IMR-90 (cell line): ENCODE measurements at regions not wholly inside any gene's neighbourhood (a gene's known extent, or its start where the extent isn't known, plus 50 kb on each side); places are given as distances from the start of the nearest gene placed in this dataset.
"Not testable (repeated sequence)": the region's sequence is repeated elsewhere in the genome, so short reads cannot be mapped to it uniquely, and the experiment has no call there.

ENCODE experiments used
- ATAC-seq: fragments of 200-7000 bp; cut with Tn5 transposase; 2 replicates; pipeline ENCODE4 v1.9.1; 2020; ENCODE audit warnings: low read depth, mild to moderate bottlenecking, moderate library complexity
- BruUV-seq: library from RNA; stranded (reverse); fragments of 400-500 nt; replicated peaks from 2 replicates; lab custom pipeline; 2021; lab: Mats Ljungman, UMichigan
- CTCF ChIA-PET: fragments of 300-600 bp; formaldehyde crosslinking; extraction: SDS; loops from one replicate; lab custom pipeline; 2021; ENCODE audit warnings: antibody characterized with exemption; lab: Yijun Ruan, JAX
- POLR2A ChIA-PET: fragments of 300-600 bp; sonication (Branson Sonifier 250); formaldehyde crosslinking; loops from one replicate; lab custom pipeline; 2022; ENCODE audit warnings: antibody characterized with exemption; ENCODE audit not compliant: unreplicated experiment; lab: Charles Lee
- DNase-seq: peaks from one replicate; pipeline ENCODE4 v3.0.0; 2013
- H2AFZ ChIP-seq: replicated peaks from 2 replicates; pipeline ENCODE3; 2013; ENCODE audit warnings: low read length, mild to moderate bottlenecking; ENCODE audit not compliant: poor library complexity
- H2AK5ac ChIP-seq: 2 replicates; pipeline ENCODE4 v1.6.1; 2013; ENCODE audit warnings: low read depth, low read length, inconsistent platforms
- H2AK9ac ChIP-seq: replicated peaks from 2 replicates; pipeline ENCODE3; 2013; ENCODE audit warnings: mild to moderate bottlenecking, low read depth, low read length, moderate library complexity; ENCODE audit not compliant: poor library complexity
- H2BK120ac ChIP-seq: 2 replicates; pipeline ENCODE4 v1.6.1; 2013; ENCODE audit warnings: low read depth, low read length, inconsistent platforms
- H2BK15ac ChIP-seq: 3 replicates; pipeline ENCODE4 v1.6.1; 2013; ENCODE audit warnings: low read depth, low read length, inconsistent platforms
- H2BK20ac ChIP-seq: 2 replicates; pipeline ENCODE4 v1.6.1; 2013; ENCODE audit warnings: low read depth, mild to moderate bottlenecking, inconsistent platforms, low read length, moderate library complexity
- H2BK5ac ChIP-seq: 2 replicates; pipeline ENCODE4 v1.6.1; 2013; ENCODE audit warnings: mild to moderate bottlenecking, low read depth, low read length, inconsistent platforms; ENCODE audit not compliant: poor library complexity, severe bottlenecking
- H3K14ac ChIP-seq: replicated peaks from 2 replicates; pipeline ENCODE4 v1.6.1; 2013; ENCODE audit warnings: low read depth, low read length, inconsistent platforms
- H3K18ac ChIP-seq: 2 replicates; pipeline ENCODE4 v1.6.1; 2013; ENCODE audit warnings: low read depth, low read length, control low read depth
- H3K23ac ChIP-seq: 2 replicates; pipeline ENCODE4 v1.6.1; 2013; ENCODE audit warnings: low read depth, low read length, inconsistent platforms
- H3K27ac ChIP-seq: 2 replicates; pipeline ENCODE4 v1.5.1; 2013; ENCODE audit warnings: mild to moderate bottlenecking, control low read depth, low read length; ENCODE audit not compliant: insufficient read depth
- H3K27me3 ChIP-seq: 2 replicates; pipeline ENCODE4 v1.6.1; 2013; ENCODE audit warnings: low read length; ENCODE audit not compliant: control insufficient read depth, insufficient read depth
- H3K36me3 ChIP-seq: 2 replicates; pipeline ENCODE4 v1.6.1; 2013; ENCODE audit warnings: low read length, mixed read lengths; ENCODE audit not compliant: control insufficient read depth, insufficient read depth
- H3K4ac ChIP-seq: 2 replicates; pipeline ENCODE4 v1.6.1; 2013; ENCODE audit warnings: low read depth, low read length, inconsistent platforms
- H3K4me1 ChIP-seq: 2 replicates; pipeline ENCODE4 v1.6.1; 2013; ENCODE audit warnings: low read length, mixed read lengths; ENCODE audit not compliant: control insufficient read depth, insufficient read depth
- H3K4me2 ChIP-seq: 2 replicates; pipeline ENCODE4 v1.6.1; 2013; ENCODE audit warnings: low read depth, mild to moderate bottlenecking, control low read depth, low read length, moderate library complexity
- H3K4me3 ChIP-seq: 2 replicates; pipeline ENCODE4 v1.5.1; 2013; ENCODE audit warnings: low read depth, mild to moderate bottlenecking, control low read depth, low read length, moderate library complexity; ENCODE audit not compliant: insufficient read depth
- H3K56ac ChIP-seq: 2 replicates; pipeline ENCODE4 v1.6.1; 2013; ENCODE audit warnings: low read length, inconsistent platforms; ENCODE audit not compliant: insufficient read depth; ENCODE audit errors: extremely low read depth
- H3K79me1 ChIP-seq, 2 experiments: 2 replicates each; pipeline ENCODE4 v1.6.1; 2013; ENCODE audit warnings: low read length in 2 of 2, inconsistent platforms in 1 of 2, low read depth in 1 of 2
- H3K9ac ChIP-seq: 2 replicates; pipeline ENCODE4 v1.6.1; 2013; ENCODE audit warnings: low read depth, low read length, control low read depth
- H3K9me1 ChIP-seq: 2 replicates; pipeline ENCODE4 v1.6.1; 2013; ENCODE audit warnings: low read length, inconsistent platforms; ENCODE audit not compliant: insufficient read depth
- H3K9me3 ChIP-seq: 2 replicates; pipeline ENCODE4 v1.6.1; 2013; ENCODE audit warnings: low read length; ENCODE audit not compliant: control insufficient read depth, insufficient read depth
- H4K20me1 ChIP-seq: 2 replicates; pipeline ENCODE4 v1.6.1; 2013; ENCODE audit warnings: low read length, inconsistent platforms; ENCODE audit not compliant: insufficient read depth
- H4K5ac ChIP-seq: 2 replicates; pipeline ENCODE4 v1.6.1; 2013; ENCODE audit warnings: mild to moderate bottlenecking, low read depth, low read length, control low read depth
- H4K8ac ChIP-seq, 2 experiments: 2 replicates each; pipeline ENCODE4 v1.6.1; 2013; ENCODE audit warnings: low read depth in 2 of 2, low read length in 2 of 2, control low read depth in 1 of 2, inconsistent platforms in 1 of 2
- H4K91ac ChIP-seq: 2 replicates; pipeline ENCODE4 v1.6.1; 2013; ENCODE audit warnings: low read depth, low read length, inconsistent platforms; ENCODE audit not compliant: insufficient read depth
- WGBS, 2 experiments: methylation state at CpG; one replicate each; pipeline versions ENCODE4 v1.1.5 to v1.1.7; 2013; ENCODE audit warnings: missing lambda C conversion rate in 2 of 2; ENCODE audit not compliant: insufficient read length in 1 of 2; ENCODE audit errors: extremely low coverage in 2 of 2; 5-methylcytosine and 5-hydroxymethylcytosine counted together
- dilution Hi-C: fragments of 300-500 bp; cut with HindIII; formaldehyde crosslinking; loops from one replicate; pipeline ENCODE4 v1.14.3; 2018; ENCODE audit warnings: low sequenced_read_pairs; ENCODE audit not compliant: unreplicated experiment
- in situ Hi-C: fragments of 300-500 bp; cut with MboI; formaldehyde crosslinking; loops from 3 replicates; pipeline ENCODE4 v1.14.3; 2019; ENCODE audit warnings: low sequenced_read_pairs, inconsistent platforms, mixed read lengths
- intact Hi-C: fragments of 100-400 bp; cut with micrococcal nuclease; formaldehyde crosslinking; loops from 2 replicates; pipeline ENCODE4 v1.10.0; 2022

GRCh38 chr14:105914281-105914680 lies 387.9 kb downstream of the TMEM121 start:
- BruUV-seq, dilution Hi-C loops: not testable (repeated sequence)

More at GRCh38 chr14:105914281-105914680, 387.9 kb downstream of the TMEM121 start:
- H3K23ac ChIP-seq, H2AFZ ChIP-seq, H2AK5ac ChIP-seq, H4K20me1 ChIP-seq, DNase-seq, H3K56ac ChIP-seq, H2BK20ac ChIP-seq, POLR2A ChIA-PET, H4K5ac ChIP-seq, H3K4ac ChIP-seq, H3K14ac ChIP-seq, H2BK15ac ChIP-seq, H3K79me1 ChIP-seq, H3K18ac ChIP-seq, H2BK5ac ChIP-seq, H3K4me2 ChIP-seq, intact Hi-C loops, H3K4me1 ChIP-seq, H3K9ac ChIP-seq, H2BK120ac ChIP-seq, H2AK9ac ChIP-seq, H4K8ac ChIP-seq, CTCF ChIA-PET, ATAC-seq, H3K27me3 ChIP-seq, in situ Hi-C loops, H3K36me3 ChIP-seq, H3K27ac ChIP-seq, H3K9me1 ChIP-seq, H3K4me3 ChIP-seq, H4K91ac ChIP-seq: not testable (repeated sequence)
- H3K9me3 ChIP-seq: peaks cover 41% of the 10 kb centered on the region
- 54% methylated on average over 7 of the region's 12 CpGs; no CpG with 5 or more reads in 1 of the 2 experiments for WGBS, 2 experiments
